ENCODE measurements at regions not wholly inside any gene's neighbourhood (a gene's known extent, or its start where the extent isn't known, plus 50 kb on each side); places are given as distances from the start of the nearest gene placed in this dataset.

DNA sequence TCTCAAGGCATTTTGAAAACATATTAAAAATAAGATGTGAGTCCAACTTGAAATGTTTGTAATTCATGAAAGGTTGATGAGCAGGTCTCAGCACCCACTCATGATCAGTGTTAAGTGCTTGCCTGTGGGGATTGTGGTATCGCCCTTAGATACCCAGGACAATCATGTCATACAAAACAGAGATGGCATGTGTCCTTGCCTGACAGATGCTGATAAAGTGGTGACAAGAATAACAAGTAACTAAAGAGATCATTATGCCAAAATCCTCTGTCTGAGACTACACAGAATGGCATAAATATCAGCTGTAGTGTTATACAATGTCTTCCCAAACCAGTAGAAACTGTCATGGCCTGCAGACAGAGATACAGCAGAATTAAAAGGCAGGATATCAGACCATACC is 930.3 kb downstream of the SUCLG1 start:
- no peak for DNase-seq

DNA sequence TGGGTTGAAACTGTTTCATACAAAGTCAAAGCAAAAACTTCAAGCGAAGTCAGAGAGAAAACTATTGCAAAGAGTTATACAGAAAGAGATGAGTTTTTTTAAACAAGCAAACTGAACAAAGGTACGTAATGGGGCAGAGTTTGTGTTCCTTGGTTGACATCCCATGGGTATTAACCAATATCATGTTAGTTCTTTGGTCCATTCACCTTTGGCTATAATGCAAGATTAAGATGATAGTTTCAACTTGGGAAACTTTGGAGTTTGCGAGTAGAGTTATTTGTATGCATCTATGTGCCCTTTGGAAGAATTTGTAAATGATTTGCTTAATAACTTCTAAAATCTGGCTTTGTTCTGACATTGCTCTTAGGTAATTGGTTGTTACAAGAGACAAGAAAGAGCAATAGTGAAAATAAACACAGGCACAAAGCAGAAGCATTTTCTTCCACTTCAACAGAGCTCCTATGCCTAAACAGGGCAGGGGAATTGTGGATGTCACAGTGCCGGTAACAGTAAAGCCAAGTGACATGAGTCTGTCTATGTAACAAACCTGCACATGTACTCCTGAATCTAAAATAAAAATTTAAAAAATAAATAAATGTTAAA is 936.1 kb downstream of the SUCLG1 start:
- no peak for DNase-seq

DNA sequence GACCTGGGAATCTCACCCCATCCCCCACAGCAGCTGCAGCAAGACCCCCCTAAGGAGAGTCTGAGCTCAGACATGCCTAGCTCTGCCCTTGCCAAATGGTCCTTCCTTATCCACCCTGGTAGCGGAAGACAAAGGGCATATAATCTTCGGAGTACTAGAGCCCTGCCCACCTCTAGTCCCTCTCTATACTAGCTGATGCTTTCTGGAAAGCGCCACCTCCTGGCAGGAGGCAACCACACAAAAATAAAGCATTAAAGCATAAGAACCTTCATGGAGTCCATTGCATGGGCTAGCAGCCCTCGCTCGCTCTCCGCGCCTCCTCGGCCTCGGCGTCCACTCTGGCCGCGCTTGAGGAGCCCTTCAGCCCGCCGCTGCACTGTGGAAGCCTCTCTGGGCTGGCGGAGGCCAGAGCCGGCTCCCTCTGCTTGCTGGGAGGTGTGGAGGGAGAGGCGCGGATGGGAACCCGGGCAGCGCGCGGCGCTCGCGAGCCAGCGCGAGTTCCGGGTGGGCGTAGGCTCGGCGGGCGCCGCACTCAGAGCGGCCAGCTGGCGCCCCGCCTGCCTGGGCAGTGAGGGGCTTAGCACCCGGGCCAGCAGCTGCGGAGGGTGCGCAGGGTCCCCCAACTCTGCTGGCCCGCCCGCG is 941.2 kb downstream of the SUCLG1 start:
- DNase-seq = no peak

DNA sequence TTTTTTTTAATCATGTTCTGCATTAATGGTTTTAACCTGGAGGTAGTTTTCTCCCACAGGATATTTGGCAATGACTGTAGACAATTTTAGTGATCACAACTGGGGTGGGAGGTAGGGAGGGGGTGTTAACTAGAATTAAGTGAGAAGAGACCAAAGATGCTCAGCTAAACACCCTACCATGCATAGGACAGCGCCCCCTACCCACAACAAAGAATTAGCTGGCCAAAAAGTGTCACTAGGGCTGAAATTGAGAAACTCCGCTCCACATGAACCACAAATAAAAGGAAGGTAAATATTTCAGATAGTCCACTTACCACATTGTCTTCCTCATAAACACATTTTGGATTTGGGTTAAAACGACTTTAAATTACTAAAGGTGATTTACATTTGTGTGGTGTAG is 942.6 kb downstream of the SUCLG1 start:
- DNase-seq = no peak

DNA sequence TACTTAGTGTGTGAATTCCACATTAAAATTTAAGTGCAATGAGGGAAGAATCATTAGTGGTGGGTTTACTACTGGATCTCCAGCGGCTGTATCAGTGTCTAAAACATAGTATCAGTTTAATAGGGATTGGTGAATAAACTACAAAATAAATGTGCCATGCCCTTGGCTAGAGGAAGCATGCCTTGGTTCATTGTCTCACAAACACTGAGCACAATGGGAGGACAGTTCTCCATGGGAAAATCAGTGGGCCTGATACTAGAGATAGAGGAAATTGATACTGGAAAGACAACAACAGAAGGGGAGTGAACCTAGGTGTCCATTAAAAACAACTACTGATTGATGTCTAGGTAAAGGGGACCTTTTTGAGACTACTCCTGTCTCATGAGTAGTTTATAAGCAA is 971.6 kb downstream of the SUCLG1 start:
- no peak for DNase-seq

GRCh38 chr2:83481436-83481835 is 977.6 kb downstream of the SUCLG1 start:
- DNase-seq = no peak

GRCh38 chr2:83478037-83478436 is 981.0 kb downstream of the SUCLG1 start:
- no peak for DNase-seq

- DNase-seq = no peak
Measured at GRCh38 chr2:83475371-83475770, 983.7 kb downstream of the SUCLG1 start.

DNA sequence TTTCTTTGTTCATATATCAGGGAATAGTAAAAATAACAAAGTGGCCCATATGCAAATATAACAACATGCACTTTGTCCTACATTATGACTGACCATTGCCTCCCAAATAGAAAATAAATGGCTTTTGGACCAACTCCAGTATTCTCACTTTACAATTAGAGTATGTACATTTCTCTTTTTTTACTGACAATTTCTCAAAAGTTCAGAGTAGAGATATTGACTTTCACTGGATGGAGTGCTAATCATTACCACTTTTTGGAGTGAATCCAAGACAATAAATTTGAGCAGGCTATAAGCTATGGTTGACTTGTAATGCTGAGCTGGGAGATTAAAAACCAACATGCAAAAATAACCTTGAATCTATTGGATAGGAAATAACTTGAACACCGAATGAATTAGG is 987.4 kb downstream of the SUCLG1 start:
- DNase-seq = no peak

DNA sequence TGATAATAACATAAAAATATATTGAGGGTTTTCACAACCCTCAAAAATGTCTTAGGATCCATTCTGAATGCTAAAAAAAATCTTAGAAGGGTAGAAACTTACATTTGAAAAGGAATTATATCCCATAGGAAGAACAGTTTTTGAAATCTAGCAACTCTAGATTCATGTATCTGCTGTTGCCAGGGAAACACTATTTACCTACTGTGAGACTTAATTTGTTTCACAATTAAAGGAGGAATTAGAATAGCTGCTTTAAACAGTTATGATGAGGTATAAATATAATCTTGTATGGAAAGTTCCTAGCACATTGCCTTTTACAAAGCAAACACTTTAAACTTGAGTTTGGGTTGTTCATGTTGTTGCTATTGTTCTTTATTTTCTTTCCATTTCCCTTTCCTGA is 988.2 kb downstream of the SUCLG1 start:
- no peak for DNase-seq

DNA sequence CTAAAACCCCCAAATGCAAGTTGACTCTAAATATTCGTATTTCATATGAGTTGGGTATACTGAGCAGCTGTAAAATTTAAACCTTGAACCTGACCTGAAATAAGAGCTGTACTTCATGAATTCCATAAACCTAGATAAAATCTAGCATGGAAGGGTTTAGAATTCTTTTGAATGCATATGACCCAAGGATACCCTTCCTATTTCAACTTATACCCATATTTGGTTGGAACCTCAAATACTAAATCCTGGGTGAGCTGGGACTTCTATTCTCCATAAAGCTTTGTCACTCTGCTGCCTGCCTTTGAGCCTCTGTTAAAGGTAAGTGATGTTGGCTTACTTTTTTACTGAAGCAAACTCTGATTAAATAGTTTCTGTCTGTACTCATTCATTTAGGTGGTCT is 994.6 kb downstream of the SUCLG1 start:
- no peak for DNase-seq

GRCh38 chr2:83462881-83463280 is 996.2 kb downstream of the SUCLG1 start:
- DNase-seq = no peak

- no peak for DNase-seq
Measured at GRCh38 chr2:83461135-83461534, 997.9 kb downstream of the SUCLG1 start.

DNA sequence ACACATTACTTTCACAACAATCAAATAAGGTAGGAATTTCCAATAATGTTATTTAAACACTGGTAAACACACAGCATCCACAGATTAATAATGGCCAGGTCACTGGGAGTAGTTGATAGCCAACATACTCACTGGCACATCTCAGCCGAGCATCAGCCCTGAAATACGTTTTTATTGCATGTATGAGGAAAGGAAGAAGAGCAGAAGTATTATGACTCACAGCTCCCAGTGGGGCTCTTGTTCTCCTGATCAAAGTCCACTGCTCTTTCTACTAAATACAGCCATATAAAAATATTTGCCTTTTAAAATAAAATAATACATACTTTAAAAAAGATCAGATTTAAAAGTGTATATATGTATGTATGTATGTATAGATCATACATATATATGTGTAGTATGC is 999.6 kb downstream of the SUCLG1 start:
- DNase-seq = no peak

- DNase-seq = no peak
Measured at GRCh38 chr2:83435989-83436388, 1023.1 kb downstream of the SUCLG1 start.

DNA sequence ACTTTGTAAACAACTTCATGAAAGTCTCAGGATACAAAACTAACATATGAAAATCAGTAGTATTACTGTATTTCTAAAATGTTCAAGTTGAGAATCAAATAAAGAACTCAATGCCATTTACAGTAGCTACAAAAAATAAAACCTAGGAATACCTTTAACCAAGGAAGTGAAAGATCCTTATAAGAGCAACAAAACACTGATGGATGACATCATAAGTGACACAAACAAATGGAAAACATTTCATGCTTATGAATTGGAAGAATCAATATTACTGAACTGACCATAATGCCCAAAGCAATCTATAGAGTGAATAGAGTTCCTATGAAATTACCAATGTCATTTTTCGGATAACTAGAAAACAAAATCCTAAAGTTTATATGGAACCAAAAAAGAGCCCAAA is 1038.1 kb downstream of the SUCLG1 start:
- no peak for DNase-seq

DNA sequence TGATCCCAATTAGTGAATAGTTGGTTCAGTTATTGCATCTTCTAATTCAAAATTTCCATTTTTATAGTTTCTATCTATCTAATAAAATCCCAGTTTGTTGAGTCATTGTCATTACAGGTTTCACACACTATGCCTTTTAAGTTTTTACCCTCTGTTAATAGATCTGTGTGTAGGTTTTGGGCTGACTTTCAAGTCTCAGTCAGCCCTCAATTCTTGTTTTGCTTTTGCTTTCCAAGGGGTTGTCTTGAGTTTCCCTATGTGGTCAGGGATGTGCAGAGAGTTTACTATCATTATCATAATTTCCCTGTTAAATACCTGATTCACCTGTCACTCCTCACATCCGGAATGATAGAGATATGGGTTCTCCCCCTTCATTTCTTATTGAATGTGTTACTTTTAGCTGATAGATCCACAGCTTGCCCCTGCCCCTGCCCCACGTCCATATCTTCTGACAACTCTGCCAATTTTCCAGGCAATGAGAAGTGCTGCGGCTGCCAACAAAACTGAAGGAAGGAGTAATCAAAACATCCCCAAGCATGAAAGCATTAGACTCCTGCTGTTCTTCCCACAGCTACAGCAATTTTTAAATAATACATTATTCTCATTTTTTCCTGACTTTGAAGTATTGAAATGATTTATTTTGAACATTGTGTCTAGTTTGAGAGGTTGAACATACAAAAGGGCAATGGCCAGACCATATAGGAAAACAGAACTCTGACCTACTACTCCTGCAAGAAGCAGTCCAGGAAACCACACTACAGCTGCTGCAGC is 1064.8 kb downstream of the SUCLG1 start:
- no peak for DNase-seq

- no peak for DNase-seq
Measured at GRCh38 chr2:83388804-83389203, 1070.3 kb downstream of the SUCLG1 start.

DNA sequence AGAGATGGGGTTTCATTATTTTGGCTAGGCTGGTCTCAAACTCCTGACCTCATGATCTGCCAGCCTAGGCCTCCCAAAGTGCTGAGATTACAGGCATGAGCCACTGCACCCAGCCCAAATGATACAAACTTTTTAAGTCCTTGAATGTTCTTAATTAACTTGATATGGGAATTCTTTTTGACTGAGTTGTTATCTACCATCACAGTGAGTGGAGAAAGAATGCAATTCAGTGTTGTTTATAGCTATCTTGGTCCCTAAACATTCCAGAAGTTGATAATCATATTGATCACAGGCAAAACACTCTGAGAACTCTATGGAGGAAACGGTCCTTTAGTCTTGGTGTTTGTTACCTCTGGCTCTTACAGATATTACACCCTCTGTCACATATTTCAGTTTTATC is 1072.5 kb downstream of the SUCLG1 start:
- DNase-seq = no peak

GRCh38 chr2:83378921-83379320 is 1080.2 kb downstream of the SUCLG1 start:
- DNase-seq = no peak

DNA sequence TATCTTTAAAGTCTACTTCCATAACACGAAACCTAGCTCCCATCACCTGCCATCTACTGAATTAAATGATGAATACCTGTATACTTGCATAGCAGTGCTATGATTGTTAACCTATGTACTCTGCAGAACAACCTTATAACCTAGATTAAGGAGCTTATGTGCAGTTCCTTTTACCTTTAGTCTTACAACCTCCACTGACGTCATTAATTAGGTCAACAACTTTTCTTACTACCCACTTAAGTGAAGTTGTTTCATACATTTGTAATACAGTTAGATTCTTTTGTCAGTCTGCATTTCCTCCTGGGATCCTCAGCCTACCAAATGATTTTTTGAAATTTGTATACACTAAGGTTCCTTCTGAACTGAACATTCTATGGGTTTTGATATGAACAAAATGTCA is 1082.3 kb downstream of the SUCLG1 start:
- no peak for DNase-seq

DNA sequence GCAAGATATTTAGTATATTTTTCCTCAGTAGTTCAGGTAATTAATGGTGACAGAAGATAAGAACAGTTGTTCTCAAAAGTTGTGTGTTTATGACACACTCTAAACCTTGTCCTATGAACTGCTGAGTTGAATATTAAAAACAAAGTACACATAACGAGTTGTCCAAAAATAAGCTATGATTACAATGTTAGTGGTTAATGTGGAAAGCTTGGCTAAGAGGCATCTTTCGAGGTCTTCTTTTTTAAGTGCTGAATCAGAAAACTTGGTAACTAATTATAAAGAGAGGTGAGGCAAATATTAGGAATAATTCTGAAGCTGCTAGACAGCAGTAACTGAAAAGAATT is 1088.7 kb downstream of the SUCLG1 start:
- no peak for DNase-seq

GRCh38 chr2:83369601-83370418 is 1089.3 kb downstream of the SUCLG1 start:
- DNase-seq = no peak

Data from right kidney (tissue), 1 donor.